Gastrocnemius medialis (tissue), 4 donors: ENCODE measurements at regions not wholly inside any gene's neighbourhood (a gene's known extent, or its start where the extent isn't known, plus 50 kb on each side); places are given as distances from the start of the nearest gene placed in this dataset.

Experiments used
- ATAC-seq, 2 donors: fragments of 150-250 bp; one replicate each; pipeline ENCODE4 v1.9.1; 2016
- DNase-seq, 2 donors: peaks; one replicate each; pipeline ENCODE4 v3.0.0-alpha.2; 2019
- H3K27ac ChIP-seq, 4 donors: fragments of 200-600 bp; sonication (generic); 1 replicate in 1 of 4; 2 replicates in 3 of 4; pipeline ENCODE4 v1.5.1; 2016 to 2018; ENCODE audit warnings: mild to moderate bottlenecking in 2 of 4, moderate library complexity in 1 of 4
- H3K27me3 ChIP-seq, 3 donors: fragments of 200-600 bp; sonication (generic) in 2 of 3; 1 replicate in 1 of 3; 2 replicates in 2 of 3; pipeline versions ENCODE4 v1.5.1 to v1.6.0; 2016 to 2019; ENCODE audit warnings: mild to moderate bottlenecking in 1 of 3, moderate library complexity in 1 of 3
- H3K36me3 ChIP-seq, 2 donors: fragments of 200-600 bp; sonication (generic) in 1 of 2; one replicate each; pipeline ENCODE4 v1.5.1; 2017 to 2018
- H3K4me1 ChIP-seq, 2 donors: fragments of 200-600 bp; sonication (generic) in 1 of 2; one replicate each; pipeline ENCODE4 v1.5.1; 2016 to 2017; ENCODE audit warnings: mild to moderate bottlenecking in 2 of 2
- H3K4me3 ChIP-seq, 4 donors: fragments of 200-600 bp; sonication (generic) in 3 of 4; 1 replicate in 1 of 4; 2 replicates in 3 of 4; pipeline ENCODE4 v1.5.1; 2016 to 2019; ENCODE audit warnings: mild to moderate bottlenecking in 2 of 4
- H3K9me3 ChIP-seq, 3 donors: fragments of 200-600 bp; sonication (generic) in 2 of 3; 1 replicate in 1 of 3; 2 replicates in 2 of 3; pipeline ENCODE4 v1.5.1; 2016 to 2019
- POLR2A ChIP-seq, 2 donors: fragments of 450-650 bp; IDR thresholded peaks; one replicate each; pipeline ENCODE4 v1.6.1; 2017; ENCODE audit warnings: antibody characterized with exemption in 2 of 2, mild to moderate bottlenecking in 2 of 2, moderate library complexity in 2 of 2
- in situ Hi-C, 4 donors: fragments of 200-750 bp; cut with MboI; loops; one replicate each; pipeline versions ENCODE4 v1.15.0 to v1.8.0; 2017; ENCODE audit warnings: low sequenced_read_pairs in 4 of 4
- intact Hi-C: fragments of 100-400 bp; cut with DNase I; formaldehyde crosslinking; loops from one replicate; pipeline ENCODE4 v1.15.1; 2023; ENCODE audit warnings: low total_unique reads
- TF ChIP-seq, protein P1 (sequence below), 5 experiments: fragments of 450-650 bp in 3 of 5; fragments of 200-600 bp in 2 of 5; sonication (generic) in 2 of 5; IDR thresholded peaks in 4 of 5; conservative IDR thresholded peaks in 1 of 5; 1 replicate in 4 of 5; 2 replicates in 1 of 5; pipeline ENCODE4 v1.5.1; 2016 to 2019; ENCODE audit warnings: antibody characterized with exemption in 5 of 5, mild to moderate bottlenecking in 3 of 5, moderate library complexity in 3 of 5

DNA sequence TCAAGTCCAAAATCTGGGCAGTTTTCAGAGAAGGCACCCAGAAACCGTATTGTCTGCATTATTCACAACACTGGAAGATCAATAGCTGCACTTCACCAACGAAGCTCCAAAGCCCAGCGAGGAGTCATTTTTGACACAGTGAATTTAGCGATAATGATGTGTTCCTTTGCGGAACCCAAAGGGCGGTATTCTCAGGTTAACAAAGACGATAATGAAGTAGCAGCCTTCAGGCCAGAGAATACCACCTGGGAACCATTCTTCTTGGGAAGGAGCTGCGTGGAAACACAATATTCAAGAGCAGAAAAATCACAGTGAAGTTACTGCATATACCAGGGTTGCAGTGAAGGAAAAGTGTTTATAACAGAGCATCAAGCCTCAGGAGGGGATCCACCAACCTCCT is 381.0 kb downstream of the TOX3 start:
- Histone ChIP-seq H3K9me3 (no peaks in the 10 kb centered on the region), H3K4me3 (no peak overlapping the region), H3K27me3 (no peaks in the 10 kb centered on the region), H3K4me1 (no peaks in the 10 kb centered on the region), H3K27ac (no peak overlapping the region), H3K36me3 (no peaks in the 10 kb centered on the region)
- TF ChIP-seq, protein P1, sequence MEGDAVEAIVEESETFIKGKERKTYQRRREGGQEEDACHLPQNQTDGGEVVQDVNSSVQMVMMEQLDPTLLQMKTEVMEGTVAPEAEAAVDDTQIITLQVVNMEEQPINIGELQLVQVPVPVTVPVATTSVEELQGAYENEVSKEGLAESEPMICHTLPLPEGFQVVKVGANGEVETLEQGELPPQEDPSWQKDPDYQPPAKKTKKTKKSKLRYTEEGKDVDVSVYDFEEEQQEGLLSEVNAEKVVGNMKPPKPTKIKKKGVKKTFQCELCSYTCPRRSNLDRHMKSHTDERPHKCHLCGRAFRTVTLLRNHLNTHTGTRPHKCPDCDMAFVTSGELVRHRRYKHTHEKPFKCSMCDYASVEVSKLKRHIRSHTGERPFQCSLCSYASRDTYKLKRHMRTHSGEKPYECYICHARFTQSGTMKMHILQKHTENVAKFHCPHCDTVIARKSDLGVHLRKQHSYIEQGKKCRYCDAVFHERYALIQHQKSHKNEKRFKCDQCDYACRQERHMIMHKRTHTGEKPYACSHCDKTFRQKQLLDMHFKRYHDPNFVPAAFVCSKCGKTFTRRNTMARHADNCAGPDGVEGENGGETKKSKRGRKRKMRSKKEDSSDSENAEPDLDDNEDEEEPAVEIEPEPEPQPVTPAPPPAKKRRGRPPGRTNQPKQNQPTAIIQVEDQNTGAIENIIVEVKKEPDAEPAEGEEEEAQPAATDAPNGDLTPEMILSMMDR (IDR thresholded peaks at IDR 0.05 in 4 of 5, conservative IDR thresholded peaks at IDR 0.05 in 1 of 5): no peak
- no peak for TF ChIP-seq POLR2A (IDR thresholded peaks at IDR 0.05)
- in situ Hi-C loops (no loop called here), intact Hi-C loops (no loop called here)
- ATAC-seq: no peak
- DNase-seq: no peak

DNA sequence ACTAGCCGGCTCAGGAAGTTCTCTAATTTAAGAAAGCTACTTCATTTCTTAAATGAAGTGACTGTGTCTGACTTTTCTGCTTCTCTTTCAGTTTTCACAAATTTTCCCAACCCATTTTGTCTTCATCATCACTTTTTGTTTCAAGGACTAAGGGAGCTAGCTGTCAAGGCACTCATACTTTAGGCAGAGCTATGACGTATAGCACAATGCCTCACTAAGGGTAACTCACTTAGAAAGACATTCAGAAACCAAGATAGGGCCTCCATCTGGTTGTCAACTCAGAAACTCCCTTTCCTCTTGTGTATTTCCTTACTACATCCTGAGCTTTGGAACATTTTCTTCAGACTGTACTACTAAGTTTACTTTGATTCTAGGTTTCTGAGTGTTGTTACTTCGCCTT is 397.9 kb downstream of the TOX3 start:
- ATAC-seq: no peak

DNA sequence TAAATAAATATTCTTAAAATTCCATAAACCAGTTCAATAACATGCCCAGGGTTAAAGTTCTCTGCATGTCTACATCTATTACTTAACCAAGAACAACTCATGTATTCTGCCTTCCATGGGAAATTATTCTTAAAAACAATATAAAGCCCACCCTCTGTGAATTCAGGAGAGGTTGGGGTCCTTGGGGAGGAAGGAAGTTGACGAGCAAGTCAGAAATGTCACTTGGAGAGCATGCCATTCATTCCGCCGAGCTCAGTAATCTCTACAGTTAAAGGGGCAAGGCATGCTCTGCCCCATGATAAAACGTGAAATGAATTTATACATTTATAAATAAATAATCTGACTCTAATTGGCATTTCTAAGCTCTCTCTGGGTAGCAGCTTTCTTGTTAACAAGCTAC is 405.1 kb downstream of the TOX3 start:
- H3K27me3 ChIP-seq: no peaks in the 10 kb centered on the region
- H3K27ac ChIP-seq: no peak overlapping the region
- DNase-seq (no peak), ATAC-seq (no peak)
- H3K4me3 ChIP-seq: no peak overlapping the region
- in situ Hi-C loops (no loop called here), intact Hi-C loops (no loop called here)
- TF ChIP-seq, protein P1 (IDR thresholded peaks at IDR 0.05 in 4 of 5, conservative IDR thresholded peaks at IDR 0.05 in 1 of 5): no peak
- TF ChIP-seq POLR2A (IDR thresholded peaks at IDR 0.05): no peak
- H3K36me3 ChIP-seq: no peaks in the 10 kb centered on the region
- H3K9me3 ChIP-seq: no peaks in the 10 kb centered on the region
- H3K4me1 ChIP-seq: no peaks in the 10 kb centered on the region

More for the DNA sequence above, 397.9 kb downstream of the TOX3 start:
- TF ChIP-seq, protein P1 (IDR thresholded peaks at IDR 0.05 in 4 of 5, conservative IDR thresholded peaks at IDR 0.05 in 1 of 5): no peak
- TF ChIP-seq POLR2A (IDR thresholded peaks at IDR 0.05): no peak
- no peaks in the 10 kb centered on the region for H3K36me3 ChIP-seq
- DNase-seq: no peak
- no peak overlapping the region for H3K27ac ChIP-seq
- intact Hi-C loops (no loop called here), in situ Hi-C loops (no loop called here)
- H3K27me3 ChIP-seq: no peaks in the 10 kb centered on the region
- H3K4me3 ChIP-seq: no peak overlapping the region
- H3K4me1 ChIP-seq: no peaks in the 10 kb centered on the region
- no peaks in the 10 kb centered on the region for H3K9me3 ChIP-seq

DNA sequence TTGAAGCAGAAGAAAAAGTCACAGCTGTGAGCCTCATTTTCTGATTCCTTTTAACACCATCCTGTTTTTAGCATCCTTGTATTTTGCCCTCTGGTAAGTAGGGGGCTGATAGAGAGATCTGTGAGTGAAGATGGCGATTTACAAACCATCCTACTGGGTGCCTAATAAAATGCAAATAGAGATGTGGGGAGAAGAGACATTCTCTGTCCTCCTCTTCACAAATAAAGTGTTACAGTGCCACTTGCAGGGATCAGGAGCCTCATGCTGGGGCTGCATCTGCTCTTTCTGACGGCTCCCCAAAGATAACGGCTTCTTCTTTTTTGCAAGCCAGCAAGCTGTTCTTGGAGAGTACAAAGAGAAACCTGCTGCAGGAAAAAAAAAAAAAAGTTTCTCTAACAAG is 418.6 kb downstream of the TOX3 start:
- no peaks in the 10 kb centered on the region for H3K36me3 ChIP-seq
- intact Hi-C loops (no loop called here), in situ Hi-C loops (no loop called here)
- H3K27ac ChIP-seq: no peak overlapping the region
- no peaks in the 10 kb centered on the region for H3K27me3 ChIP-seq
- ATAC-seq (no peak), DNase-seq (no peak)
- no peak overlapping the region for H3K4me3 ChIP-seq
- H3K9me3 ChIP-seq: no peaks in the 10 kb centered on the region
- TF ChIP-seq, protein P1 (IDR thresholded peaks at IDR 0.05 in 4 of 5, conservative IDR thresholded peaks at IDR 0.05 in 1 of 5): no peak
- TF ChIP-seq POLR2A (IDR thresholded peaks at IDR 0.05): no peak
- no peaks in the 10 kb centered on the region for H3K4me1 ChIP-seq

DNA sequence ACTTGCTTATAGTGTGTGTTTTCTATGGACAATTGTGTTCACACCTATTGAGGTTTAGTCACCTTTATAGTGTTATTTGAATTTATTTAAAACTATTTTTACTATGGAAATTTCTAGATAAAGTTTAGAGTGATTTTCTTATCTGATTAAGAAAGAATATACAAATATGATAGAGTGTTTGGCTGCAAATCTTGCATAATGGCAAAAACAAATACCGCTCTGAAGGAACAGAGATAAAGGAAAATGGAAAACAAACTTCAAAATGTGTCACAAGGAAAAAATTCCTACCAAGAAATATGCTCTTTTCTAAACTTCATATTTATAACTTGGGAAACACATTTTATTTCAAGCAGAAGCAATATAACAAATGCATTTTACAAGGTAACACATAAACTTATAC is 423.1 kb downstream of the TOX3 start:
- DNase-seq (no peak), ATAC-seq (no peak)
- intact Hi-C loops: no loop called here
- no peaks in the 10 kb centered on the region for H3K36me3 ChIP-seq
- TF ChIP-seq, protein P1 (IDR thresholded peaks at IDR 0.05 in 4 of 5, conservative IDR thresholded peaks at IDR 0.05 in 1 of 5): no peak
- no peak for TF ChIP-seq POLR2A (IDR thresholded peaks at IDR 0.05)
- no peak overlapping the region for H3K4me3 ChIP-seq
- H3K9me3 ChIP-seq: no peaks in the 10 kb centered on the region
- H3K4me1 ChIP-seq: no peaks in the 10 kb centered on the region
- H3K27me3 ChIP-seq: no peaks in the 10 kb centered on the region
- in situ Hi-C loops: no loop called here
- H3K27ac ChIP-seq: no peak overlapping the region
